ENCODE measurements at regions not wholly inside any gene's neighbourhood (a gene's known extent, or its start where the extent isn't known, plus 50 kb on each side); places are given as distances from the start of the nearest gene placed in this dataset.
"Not testable (repeated sequence)": the region's sequence is repeated elsewhere in the genome, so short reads cannot be mapped to it uniquely, and the experiment has no call there.

- TF ChIP-seq POLR2AphosphoS5, CTCF, POLR2A (IDR thresholded peaks at IDR 0.05): not testable (repeated sequence)
Measured at GRCh38 chr4:123004079-123004478, 81.7 kb upstream of the NUDT6 start.
